ENCODE measurements at regions not wholly inside any gene's neighbourhood (a gene's known extent, or its start where the extent isn't known, plus 50 kb on each side); places are given as distances from the start of the nearest gene placed in this dataset.
A peak's percentile ranks its signal among the peaks of the same experiment; 100 is the strongest.

- WGBS, 2 donors = 93 to 95% methylated on average over 2 of the region's 2 CpGs
- intact Hi-C loops (cut with DNase I) = no loop called here
These were observed 339.9 kb downstream of the ACTL7B start for GRCh38 chr9:108515856-108516255.

GRCh38 chr9:108512426-108513173, 343.2 kb downstream of the ACTL7B start:
- 57 to 73% methylated on average over 5 of the region's 5 CpGs for WGBS, 2 donors
- H3K27me3 ChIP-seq = no peaks in the 10 kb centered on the region
- H3K4me3 ChIP-seq = no peak overlapping the region
- no peak overlapping the region for H3K27ac ChIP-seq
- DNase-seq = no peak
- peaks cover 0 to 7% (median 0%) of the 10 kb centered on the region in 11 donors for H3K9me3 ChIP-seq
- H3K36me3 ChIP-seq = no peaks in the 10 kb centered on the region
- ATAC-seq = peak in 5 of 8 donors; percentile 34 to 67 (median 54)
- intact Hi-C loops (cut with DNase I) = no loop called here
- peak in 2 of 9 donors; percentile 3 to 22 for TF ChIP-seq CTCF (IDR thresholded peaks at IDR 0.05)
- peaks cover 0 to 6% (median 2%) of the 10 kb centered on the region in 9 donors for H3K4me1 ChIP-seq

More at GRCh38 chr9:108515856-108516255, 339.9 kb downstream of the ACTL7B start:
- no peak overlapping the region for H3K27ac ChIP-seq
- no peaks in the 10 kb centered on the region for H3K9me3 ChIP-seq
- no peaks in the 10 kb centered on the region for H3K36me3 ChIP-seq
- DNase-seq (no peak), ATAC-seq (peak in 2 of 8 donors; percentile 26 to 39)
- H3K4me1 ChIP-seq = peaks cover 0 to 18% (median 9%) of the 10 kb centered on the region in 9 donors
- no peaks in the 10 kb centered on the region for H3K27me3 ChIP-seq
- peak in 3 of 9 donors; percentile 9 to 20 (median 14) for TF ChIP-seq CTCF (IDR thresholded peaks at IDR 0.05)
- no peak overlapping the region for H3K4me3 ChIP-seq

GRCh38 chr9:108511307-108511706, 344.5 kb downstream of the ACTL7B start:
- 94 to 96% methylated on average over 5 of the region's 5 CpGs for WGBS, 2 donors
- ATAC-seq (no peak), DNase-seq (no peak)
- H3K9me3 ChIP-seq = peaks cover 0 to 7% (median 0%) of the 10 kb centered on the region in 11 donors
- H3K4me1 ChIP-seq = no peaks in the 10 kb centered on the region
- H3K4me3 ChIP-seq = no peak overlapping the region
- no peaks in the 10 kb centered on the region for H3K36me3 ChIP-seq
- intact Hi-C loops (cut with DNase I) = no loop called here
- no peak for TF ChIP-seq CTCF (IDR thresholded peaks at IDR 0.05)
- no peak overlapping the region for H3K27ac ChIP-seq
- H3K27me3 ChIP-seq = no peaks in the 10 kb centered on the region

- H3K9me3 ChIP-seq = peaks cover 0 to 12% (median 0%) of the 10 kb centered on the region in 11 donors
- H3K36me3 ChIP-seq = no peaks in the 10 kb centered on the region
- WGBS, 2 donors = 88 to 93% methylated on average over 4 of the region's 4 CpGs
- H3K4me1 ChIP-seq = no peaks in the 10 kb centered on the region
- H3K27me3 ChIP-seq = no peaks in the 10 kb centered on the region
- TF ChIP-seq CTCF (IDR thresholded peaks at IDR 0.05) = no peak
- DNase-seq = no peak
- ATAC-seq = no peak
- intact Hi-C loops (cut with DNase I) = loop anchor here in 1 of 10 donors (10.0 kb wide), 1 partner anchor 58 kb away; no protein-coding TSS in a partner anchor
- no peak overlapping the region for H3K27ac ChIP-seq
- H3K4me3 ChIP-seq = no peak overlapping the region
These were observed 358.9 kb downstream of the ACTL7B start for GRCh38 chr9:108496846-108497245.

Measured in heart right ventricle (tissue), 16 donors.